ENCODE measurements at regions not wholly inside any gene's neighbourhood (a gene's known extent, or its start where the extent isn't known, plus 50 kb on each side); places are given as distances from the start of the nearest gene placed in this dataset.

GRCh38 chr2:72078773-72079172, 68.9 kb downstream of the CYP26B1 start:
- no peak for TF ChIP-seq CTCF (conservative IDR thresholded peaks at IDR 0.05; ENCODE audit: low read depth in 2 of 2)
- TF ChIP-seq EZH2 (IDR thresholded peaks at IDR 0.05; ENCODE audit: low read depth, unreplicated experiment): no peak
- TF ChIP-seq EZH2phosphoT487 (IDR thresholded peaks at IDR 0.05; ENCODE audit: unreplicated experiment): no peak
- TF ChIP-seq CREB1 (CRISPR knock-in tag; IDR thresholded peaks at IDR 0.05; ENCODE audit: low read depth): no peak
- no peak for TF ChIP-seq POLR2AphosphoS5 (IDR thresholded peaks at IDR 0.05; ENCODE audit: low read depth)
- no peak for TF ChIP-seq ETS1 (IDR thresholded peaks at IDR 0.05)
- no peak for TF ChIP-seq STAT1 (IDR thresholded peaks at IDR 0.05; ENCODE audit: unreplicated experiment)
- TF ChIP-seq REST (IDR thresholded peaks at IDR 0.05; ENCODE audit: unreplicated experiment): no peak
- no peak for TF ChIP-seq JUNB (IDR thresholded peaks at IDR 0.05; ENCODE audit: unreplicated experiment)
- no peak for TF ChIP-seq ZNF114 (CRISPR knock-in tag; IDR thresholded peaks at IDR 0.05)
- TF ChIP-seq NANOG (IDR thresholded peaks at IDR 0.05; ENCODE audit: borderline replicate concordance): no peak
- no peak for TF ChIP-seq ZNF462 (CRISPR knock-in tag; IDR thresholded peaks at IDR 0.05)
